ENCODE measurements at regions not wholly inside any gene's neighbourhood (a gene's known extent, or its start where the extent isn't known, plus 50 kb on each side); places are given as distances from the start of the nearest gene placed in this dataset.

GRCh38 chr2:18454692-18455235 is 105.7 kb downstream of the RDH14 start:
- FAIRE-seq (no peak), DNase-seq (ENCODE audit: low read depth in 1 of 2, low spot score in 1 of 2) (no peak), ATAC-seq (no peak)
- no peak for TF ChIP-seq FOSL2 (IDR thresholded peaks at IDR 0.05)
- TF ChIP-seq FOSL2 (CRISPR knock-in tag; IDR thresholded peaks at IDR 0.05), result no peak
- TF ChIP-seq MYC (IDR thresholded peaks at IDR 0.05; ENCODE audit: borderline replicate concordance, low read length), result no peak
- no peak for TF ChIP-seq EHF (CRISPR knock-in tag; IDR thresholded peaks at IDR 0.05)
- TF ChIP-seq PBX3 (IDR thresholded peaks at IDR 0.05), result no peak
- TF ChIP-seq HES2 (IDR thresholded peaks at IDR 0.05), result no peak
- no peak for TF ChIP-seq FOXS1 (CRISPR knock-in tag; IDR thresholded peaks at IDR 0.05)
- no peak for TF ChIP-seq SREBF2 (IDR thresholded peaks at IDR 0.05)
- no peak for TF ChIP-seq CBX8 (IDR thresholded peaks at IDR 0.05)
- no peak for TF ChIP-seq CEBPB (IDR thresholded peaks at IDR 0.05)
- no peak for TF ChIP-seq GATA3 (IDR thresholded peaks at IDR 0.05; ENCODE audit: borderline replicate concordance)
- TF ChIP-seq BHLHE40 (IDR thresholded peaks at IDR 0.05; ENCODE audit: low read depth, low read length), result no peak
- no peak for TF ChIP-seq CTCF (IDR thresholded peaks at IDR 0.05)
- no peak for TF ChIP-seq NFE2L2 (conservative IDR thresholded peaks at IDR 0.05; ENCODE audit: low read length)
- TF ChIP-seq REST (IDR thresholded peaks at IDR 0.05), result no peak
- no peak for TF ChIP-seq MAX (IDR thresholded peaks at IDR 0.05)
- no peak for TF ChIP-seq CHD4 (IDR thresholded peaks at IDR 0.05; ENCODE audit: borderline replicate concordance)
- no peak for TF ChIP-seq FOSB (CRISPR knock-in tag; IDR thresholded peaks at IDR 0.05)
- no peak for TF ChIP-seq E2F6 (IDR thresholded peaks at IDR 0.05; ENCODE audit: borderline replicate concordance, low read depth)
- no peak for TF ChIP-seq POLR2AphosphoS2 (conservative IDR thresholded peaks at IDR 0.05; ENCODE audit: low read length)
- Histone ChIP-seq H3K4me1 (no peaks in the 10 kb centered on the region), H3K9me3 (no peaks in the 10 kb centered on the region), H3K4me2 (no peak overlapping the region), H3K27ac (no peak overlapping the region), H3K4me3 (no peak overlapping the region)
- ChIA-PET POLR2A (no interaction called here), CTCF (interaction anchor here (1.7 to 1.8 kb wide), 2 partner anchors 9 to 10 kb away, joined by 3 read pairs; no protein-coding TSS in a partner anchor)
- 38% methylated on average over 6 of the region's 6 CpGs for WGBS (ENCODE audit: missing lambda C conversion rate)

- Histone ChIP-seq H3K4me1 (no peaks in the 10 kb centered on the region), H3K4me2 (no peak overlapping the region), H3K9me3 (no peaks in the 10 kb centered on the region), H3K27ac (no peak overlapping the region), H3K4me3 (no peak overlapping the region)
- WGBS (ENCODE audit: missing lambda C conversion rate), result 21% methylated on average over 2 of the region's 2 CpGs
- DNase-seq (ENCODE audit: low read depth in 1 of 2, low spot score in 1 of 2), result no peak
- CTCF ChIA-PET, result no interaction called here
- no peak for FAIRE-seq
- no peak for ATAC-seq
- POLR2A ChIA-PET, result no interaction called here
- TF ChIP-seq CHD2 (IDR thresholded peaks at IDR 0.05; ENCODE audit: low read length, partially characterized antibody), result no peak
- TF ChIP-seq PHF8 (IDR thresholded peaks at IDR 0.05; ENCODE audit: borderline replicate concordance, low read depth), result no peak
- no peak for TF ChIP-seq EHF (CRISPR knock-in tag; IDR thresholded peaks at IDR 0.05)
- TF ChIP-seq HEYL (CRISPR knock-in tag; IDR thresholded peaks at IDR 0.05), result no peak
- TF ChIP-seq CTCF (IDR thresholded peaks at IDR 0.05), result no peak
- no peak for TF ChIP-seq CBX2 (IDR thresholded peaks at IDR 0.05; ENCODE audit: borderline replicate concordance, low read depth)
- TF ChIP-seq SMC3 (IDR thresholded peaks at IDR 0.05), result no peak
- no peak for TF ChIP-seq NR3C1 (IDR thresholded peaks at IDR 0.05)
- no peak for TF ChIP-seq ZC3H11A (IDR thresholded peaks at IDR 0.05)
- no peak for TF ChIP-seq TFCP2L1 (CRISPR knock-in tag; IDR thresholded peaks at IDR 0.05)
- no peak for TF ChIP-seq CHD4 (IDR thresholded peaks at IDR 0.05; ENCODE audit: borderline replicate concordance)
- TF ChIP-seq SREBF2 (IDR thresholded peaks at IDR 0.05), result no peak
- TF ChIP-seq ZFP36 (IDR thresholded peaks at IDR 0.05; ENCODE audit: borderline replicate concordance, partially characterized antibody), result no peak
- TF ChIP-seq EHMT2 (IDR thresholded peaks at IDR 0.05; ENCODE audit: low read depth), result no peak
Measured at GRCh38 chr2:18446715-18447114, 113.7 kb downstream of the RDH14 start.
